ENCODE measurements at regions not wholly inside any gene's neighbourhood (a gene's known extent, or its start where the extent isn't known, plus 50 kb on each side); places are given as distances from the start of the nearest gene placed in this dataset.

- no peak for TF ChIP-seq EP300 (IDR thresholded peaks at IDR 0.05)
- no peak for TF ChIP-seq CTCF (IDR thresholded peaks at IDR 0.05)
- TF ChIP-seq POLR2A (IDR thresholded peaks at IDR 0.05): no peak
Measured at GRCh38 chr3:165444745-165445144, 248.6 kb upstream of the SLITRK3 start.

All from ovary (tissue), 3 donors.